ENCODE measurements at regions not wholly inside any gene's neighbourhood (a gene's known extent, or its start where the extent isn't known, plus 50 kb on each side); places are given as distances from the start of the nearest gene placed in this dataset.

DNA sequence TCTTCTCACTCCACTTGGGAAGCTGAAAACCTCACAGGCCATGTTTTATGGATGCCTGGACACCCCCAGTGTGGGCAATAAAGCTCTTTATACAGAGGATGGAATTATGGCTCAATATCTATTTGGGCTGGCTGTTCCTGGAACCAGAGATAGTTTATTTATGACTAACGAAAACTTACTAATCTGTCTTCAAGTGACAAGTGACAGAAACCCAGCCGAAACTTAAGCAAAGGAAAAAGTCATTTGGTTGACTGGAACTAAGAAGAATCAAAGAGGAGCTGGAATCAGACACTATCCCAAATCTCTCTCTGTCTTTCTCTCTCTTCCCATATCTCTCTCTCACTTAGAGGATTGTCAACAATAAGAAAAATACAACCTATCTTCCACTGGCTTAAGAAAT lies 78.3 kb upstream of the CDK6 start:
- Histone ChIP-seq H3K4me2 (ENCODE audit: insufficient read depth, low read length) (no peak overlapping the region), H4K20me1 (ENCODE audit: insufficient read depth, low read length) (no peaks in the 10 kb centered on the region), H2AFZ (ENCODE audit: low read depth, low read length) (no peak overlapping the region), H3K4me1 (ENCODE audit: insufficient read depth, low read length) (no peaks in the 10 kb centered on the region), H3K9me3 (ENCODE audit: insufficient read depth, low read length, severe bottlenecking) (no peaks in the 10 kb centered on the region), H3K9ac (ENCODE audit: low read depth, low read length) (no peak overlapping the region), H3K36me3 (ENCODE audit: insufficient read depth, low read length) (peaks cover 11% of the 10 kb centered on the region; the same call in 1 of the 2 replicates), H3K79me2 (ENCODE audit: insufficient read depth, low read length) (no peaks in the 10 kb centered on the region), H3K4me3 (ENCODE audit: low read depth in 1 of 2, low read length in 2 of 2) (no peak overlapping the region), H3K27me3 (ENCODE audit: insufficient read depth, low read length, poor library complexity) (no peaks in the 10 kb centered on the region), H3K27ac (ENCODE audit: low read length) (no peak overlapping the region)
- ATAC-seq (ENCODE audit: insufficient read depth, low read depth), result no peak
- no peak for TF ChIP-seq EZH2 (IDR thresholded peaks at IDR 0.05; ENCODE audit: borderline replicate concordance, low read depth, low read length, severe bottlenecking)
- TF ChIP-seq, protein P1, sequence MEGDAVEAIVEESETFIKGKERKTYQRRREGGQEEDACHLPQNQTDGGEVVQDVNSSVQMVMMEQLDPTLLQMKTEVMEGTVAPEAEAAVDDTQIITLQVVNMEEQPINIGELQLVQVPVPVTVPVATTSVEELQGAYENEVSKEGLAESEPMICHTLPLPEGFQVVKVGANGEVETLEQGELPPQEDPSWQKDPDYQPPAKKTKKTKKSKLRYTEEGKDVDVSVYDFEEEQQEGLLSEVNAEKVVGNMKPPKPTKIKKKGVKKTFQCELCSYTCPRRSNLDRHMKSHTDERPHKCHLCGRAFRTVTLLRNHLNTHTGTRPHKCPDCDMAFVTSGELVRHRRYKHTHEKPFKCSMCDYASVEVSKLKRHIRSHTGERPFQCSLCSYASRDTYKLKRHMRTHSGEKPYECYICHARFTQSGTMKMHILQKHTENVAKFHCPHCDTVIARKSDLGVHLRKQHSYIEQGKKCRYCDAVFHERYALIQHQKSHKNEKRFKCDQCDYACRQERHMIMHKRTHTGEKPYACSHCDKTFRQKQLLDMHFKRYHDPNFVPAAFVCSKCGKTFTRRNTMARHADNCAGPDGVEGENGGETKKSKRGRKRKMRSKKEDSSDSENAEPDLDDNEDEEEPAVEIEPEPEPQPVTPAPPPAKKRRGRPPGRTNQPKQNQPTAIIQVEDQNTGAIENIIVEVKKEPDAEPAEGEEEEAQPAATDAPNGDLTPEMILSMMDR (IDR thresholded peaks at IDR 0.05; ENCODE audit: borderline replicate concordance, extremely low read depth, low read length, poor library complexity, severe bottlenecking), result no peak
- DNase-seq, result no peak

DNA sequence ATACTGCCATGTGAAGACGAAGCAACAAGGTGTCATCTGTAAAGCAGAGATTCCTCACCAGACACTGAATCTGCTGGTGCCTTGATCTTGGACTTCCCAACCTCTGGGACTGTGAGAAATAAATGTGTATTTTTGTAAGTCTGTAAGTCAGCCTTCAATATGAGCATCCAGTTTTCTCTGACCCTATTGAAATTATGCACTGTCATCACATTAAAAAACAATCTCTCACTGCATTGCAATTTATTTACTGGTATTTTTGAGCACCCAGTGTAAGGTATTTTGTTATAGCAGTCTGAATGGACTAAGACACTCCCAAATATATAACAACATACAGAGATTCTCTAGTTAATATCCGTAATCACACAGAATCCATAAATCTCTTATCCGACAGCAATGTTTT lies 77.5 kb upstream of the CDK6 start:
- no peak overlapping the region for H3K4me2 ChIP-seq (ENCODE audit: insufficient read depth, low read length)
- DNase-seq, result no peak
- H3K79me2 ChIP-seq (ENCODE audit: insufficient read depth, low read length), result no peaks in the 10 kb centered on the region
- no peak for TF ChIP-seq EZH2 (IDR thresholded peaks at IDR 0.05; ENCODE audit: borderline replicate concordance, low read depth, low read length, severe bottlenecking)
- TF ChIP-seq, protein P1 (IDR thresholded peaks at IDR 0.05; ENCODE audit: borderline replicate concordance, extremely low read depth, low read length, poor library complexity, severe bottlenecking), result no peak
- H3K4me1 ChIP-seq (ENCODE audit: insufficient read depth, low read length), result no peaks in the 10 kb centered on the region
- no peak overlapping the region for H3K9ac ChIP-seq (ENCODE audit: low read depth, low read length)
- H2AFZ ChIP-seq (ENCODE audit: low read depth, low read length), result no peak overlapping the region
- no peaks in the 10 kb centered on the region for H3K9me3 ChIP-seq (ENCODE audit: insufficient read depth, low read length, severe bottlenecking)
- ATAC-seq (ENCODE audit: insufficient read depth, low read depth), result no peak
- H3K27ac ChIP-seq (ENCODE audit: low read length), result no peak overlapping the region
- H3K36me3 ChIP-seq (ENCODE audit: insufficient read depth, low read length), result peaks cover 11% of the 10 kb centered on the region; the same call in 1 of the 2 replicates
- no peak overlapping the region for H3K4me3 ChIP-seq (ENCODE audit: low read depth in 1 of 2, low read length in 2 of 2)
- H4K20me1 ChIP-seq (ENCODE audit: insufficient read depth, low read length), result no peaks in the 10 kb centered on the region
- H3K27me3 ChIP-seq (ENCODE audit: insufficient read depth, low read length, poor library complexity), result no peaks in the 10 kb centered on the region

DNA sequence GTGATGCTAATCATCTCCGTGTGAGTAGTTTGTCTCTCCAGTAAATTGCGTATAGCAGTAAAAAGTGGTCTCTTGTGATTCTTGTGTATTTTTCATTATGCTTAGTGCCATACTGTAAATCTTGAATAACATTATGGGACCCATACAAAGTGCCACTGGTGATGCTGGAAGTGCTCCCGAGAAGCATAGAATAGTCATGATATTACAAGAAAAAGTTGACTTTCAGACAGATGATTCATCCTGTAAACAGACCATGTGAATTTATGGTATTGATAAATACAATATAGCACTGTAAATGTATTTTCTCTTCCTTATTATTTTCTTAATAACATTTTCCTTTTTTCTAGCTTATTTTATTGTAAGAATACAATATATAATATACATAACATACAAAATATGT lies 74.6 kb upstream of the CDK6 start:
- Histone ChIP-seq H3K4me1 (ENCODE audit: insufficient read depth, low read length) (no peaks in the 10 kb centered on the region), H3K27me3 (ENCODE audit: insufficient read depth, low read length, poor library complexity) (no peaks in the 10 kb centered on the region), H4K20me1 (ENCODE audit: insufficient read depth, low read length) (no peaks in the 10 kb centered on the region), H3K4me2 (ENCODE audit: insufficient read depth, low read length) (no peak overlapping the region), H3K79me2 (ENCODE audit: insufficient read depth, low read length) (no peaks in the 10 kb centered on the region), H3K4me3 (ENCODE audit: low read depth in 1 of 2, low read length in 2 of 2) (no peak overlapping the region), H3K9ac (ENCODE audit: low read depth, low read length) (no peak overlapping the region), H3K27ac (ENCODE audit: low read length) (no peak overlapping the region), H3K36me3 (ENCODE audit: insufficient read depth, low read length) (no peaks in the 10 kb centered on the region), H2AFZ (ENCODE audit: low read depth, low read length) (no peak overlapping the region), H3K9me3 (ENCODE audit: insufficient read depth, low read length, severe bottlenecking) (no peaks in the 10 kb centered on the region)
- TF ChIP-seq, protein P1 (IDR thresholded peaks at IDR 0.05; ENCODE audit: borderline replicate concordance, extremely low read depth, low read length, poor library complexity, severe bottlenecking), result no peak
- no peak for TF ChIP-seq EZH2 (IDR thresholded peaks at IDR 0.05; ENCODE audit: borderline replicate concordance, low read depth, low read length, severe bottlenecking)
- ATAC-seq (ENCODE audit: insufficient read depth, low read depth), result no peak
- DNase-seq, result no peak
